OCI-LY1 (cell line): ENCODE measurements at regions not wholly inside any gene's neighbourhood (a gene's known extent, or its start where the extent isn't known, plus 50 kb on each side); places are given as distances from the start of the nearest gene placed in this dataset.

ENCODE experiments used
- H2AFZ ChIP-seq: fragments of 200-600 bp; sonication (generic), shearing (Covaris generic); 2 replicates; pipeline ENCODE4 v1.6.0; 2014; ENCODE audit warnings: antibody characterized with exemption, mild to moderate bottlenecking, low read length
- H3F3A ChIP-seq: fragments of 200-600 bp; sonication (generic), shearing (Covaris generic); 2 replicates; pipeline ENCODE4 v1.6.0; 2014; ENCODE audit warnings: mild to moderate bottlenecking, antibody characterized with exemption, low read length, moderate library complexity; ENCODE audit not compliant: insufficient read depth
- H3K27ac ChIP-seq: fragments of 200-600 bp; sonication (generic); 2 replicates; pipeline ENCODE4 v1.5.1; 2014; ENCODE audit warnings: low read length, mixed run types, mild to moderate bottlenecking, low read depth; ENCODE audit not compliant: poor library complexity, severe bottlenecking
- H3K27me3 ChIP-seq: fragments of 200-600 bp; sonication (generic); 2 replicates; pipeline ENCODE4 v1.6.0; 2014; ENCODE audit warnings: antibody characterized with exemption, mild to moderate bottlenecking, low read length, moderate library complexity; ENCODE audit not compliant: insufficient read depth
- H3K36me3 ChIP-seq: fragments of 200-600 bp; sonication (generic); 2 replicates; pipeline ENCODE4 v1.6.1; 2014; ENCODE audit warnings: mild to moderate bottlenecking, antibody characterized with exemption, low read length, moderate library complexity, mixed read lengths; ENCODE audit not compliant: insufficient read depth
- H3K4me1 ChIP-seq: fragments of 200-600 bp; sonication (generic); 2 replicates; pipeline ENCODE4 v1.5.1; 2014; ENCODE audit warnings: mild to moderate bottlenecking, low read length, moderate library complexity; ENCODE audit not compliant: insufficient read depth, severe bottlenecking
- H3K4me2 ChIP-seq: fragments of 200-600 bp; sonication (generic), shearing (Covaris generic); 2 replicates; pipeline ENCODE4 v1.6.1; 2014; ENCODE audit warnings: low read length
- H3K4me3 ChIP-seq: fragments of 200-600 bp; sonication (generic); 2 replicates; pipeline ENCODE4 v1.5.1; 2014; ENCODE audit warnings: low read length, low read depth, mild to moderate bottlenecking, mixed read lengths; ENCODE audit not compliant: poor library complexity, severe bottlenecking
- H3K79me2 ChIP-seq: fragments of 200-600 bp; shearing (Covaris generic); 2 replicates; pipeline ENCODE4 v1.6.1; 2016; ENCODE audit warnings: mixed run types, low read length, mixed read lengths; ENCODE audit not compliant: insufficient read depth
- H3K9ac ChIP-seq: fragments of 200-600 bp; sonication (generic), shearing (Covaris generic); 2 replicates; pipeline ENCODE4 v1.6.1; 2014; ENCODE audit warnings: mild to moderate bottlenecking, low read length, mixed read lengths
- H3K9me2 ChIP-seq: fragments of 200-600 bp; sonication (generic), shearing (Covaris generic); 2 replicates; pipeline ENCODE4 v1.6.1; 2014; ENCODE audit warnings: low read depth, mild to moderate bottlenecking, low read length, mixed read lengths
- H3K9me3 ChIP-seq: fragments of 200-600 bp; shearing (Covaris generic); 2 replicates; pipeline ENCODE4 v1.6.1; 2014; ENCODE audit warnings: low read length, mixed read lengths
- H4K20me1 ChIP-seq: fragments of 200-600 bp; sonication (generic), shearing (Covaris generic); 2 replicates; pipeline ENCODE4 v1.6.0; 2016; ENCODE audit warnings: mild to moderate bottlenecking, low read length; ENCODE audit not compliant: insufficient read depth
- CTCF ChIP-seq: fragments of 200-600 bp; sonication (generic), shearing (Covaris generic); IDR thresholded peaks from 2 replicates; pipeline ENCODE4 v1.5.1; 2017; ENCODE audit warnings: mild to moderate bottlenecking, antibody characterized with exemption, low read length, moderate library complexity, mixed read lengths
- EZH2 ChIP-seq: fragments of 200-600 bp; sonication (generic), shearing (Covaris generic); IDR thresholded peaks from 2 replicates; pipeline ENCODE4 v1.8.0; 2017; ENCODE audit warnings: borderline replicate concordance, mixed run types, mild to moderate bottlenecking, antibody characterized with exemption, low read length, moderate library complexity, mixed read lengths

- Histone ChIP-seq H3K4me3 (no peak overlapping the region), H3K36me3 (no peaks in the 10 kb centered on the region), H3K9me3 (no peaks in the 10 kb centered on the region), H3K9ac (no peak overlapping the region), H3K27me3 (no peaks in the 10 kb centered on the region), H3K79me2 (no peaks in the 10 kb centered on the region), H3K27ac (no peak overlapping the region), H2AFZ (no peak overlapping the region), H3K4me1 (no peaks in the 10 kb centered on the region), H3K9me2 (no peaks in the 10 kb centered on the region), H3K4me2 (no peak overlapping the region), H3F3A (no peaks in the 10 kb centered on the region), H4K20me1 (no peaks in the 10 kb centered on the region)
- TF ChIP-seq CTCF (no peak), EZH2 (no peak)
Measured at GRCh38 chr10:2278363-2278762, 541.0 kb upstream of the ADARB2 start.

- Histone ChIP-seq H3K9me3 (no peaks in the 10 kb centered on the region), H3K27me3 (no peaks in the 10 kb centered on the region), H3K4me2 (no peak overlapping the region), H2AFZ (no peak overlapping the region), H3K9me2 (no peaks in the 10 kb centered on the region), H3K4me1 (no peaks in the 10 kb centered on the region), H4K20me1 (no peaks in the 10 kb centered on the region), H3K9ac (no peak overlapping the region), H3K27ac (no peak overlapping the region), H3F3A (no peaks in the 10 kb centered on the region), H3K4me3 (no peak overlapping the region), H3K79me2 (no peaks in the 10 kb centered on the region), H3K36me3 (no peaks in the 10 kb centered on the region)
- no peak for TF ChIP-seq EZH2
- no peak for TF ChIP-seq CTCF
Measured at GRCh38 chr10:2263561-2263960, 526.2 kb upstream of the ADARB2 start.

DNA sequence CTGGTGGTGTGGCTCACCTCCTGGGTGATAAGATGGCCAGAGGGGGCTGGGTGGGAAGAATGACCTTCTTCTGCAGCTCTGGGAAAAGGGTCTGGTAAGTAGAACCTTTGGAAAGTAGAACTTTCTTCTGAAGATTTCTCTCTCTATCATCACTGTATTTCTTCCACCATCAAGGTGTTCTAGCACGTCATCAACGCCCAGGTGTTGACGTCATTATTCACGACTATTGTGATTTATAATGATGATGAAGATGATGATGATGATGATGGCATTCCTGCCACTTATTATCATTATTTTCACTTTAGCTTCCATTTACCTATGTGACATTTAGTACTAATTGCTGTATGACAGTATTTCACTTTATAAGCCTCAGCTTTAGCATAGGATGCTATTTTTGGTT, 525.6 kb upstream of the ADARB2 start:
- Histone ChIP-seq H3K27ac (no peak overlapping the region), H3K36me3 (no peaks in the 10 kb centered on the region), H3K4me1 (no peaks in the 10 kb centered on the region), H3K9me3 (no peaks in the 10 kb centered on the region), H4K20me1 (no peaks in the 10 kb centered on the region), H3K9me2 (no peaks in the 10 kb centered on the region), H3K4me2 (no peak overlapping the region), H3F3A (no peaks in the 10 kb centered on the region), H3K79me2 (no peaks in the 10 kb centered on the region), H2AFZ (no peak overlapping the region), H3K27me3 (no peaks in the 10 kb centered on the region), H3K4me3 (no peak overlapping the region), H3K9ac (no peak overlapping the region)
- TF ChIP-seq EZH2 (no peak), CTCF (no peak)
